Tibial nerve (tissue), 4 donors: ENCODE measurements at regions not wholly inside any gene's neighbourhood (a gene's known extent, or its start where the extent isn't known, plus 50 kb on each side); places are given as distances from the start of the nearest gene placed in this dataset.

ENCODE experiments used
- DNase-seq, 2 donors: peaks; one replicate each; pipeline ENCODE4 v3.0.0-alpha.2; 2019; ENCODE audit warnings: low spot score in 2 of 2
- H3K27ac ChIP-seq, 4 donors: fragments of 200-600 bp; sonication (generic) in 3 of 4; one replicate each; pipeline ENCODE4 v1.5.1; 2017 to 2019; ENCODE audit warnings: mild to moderate bottlenecking in 1 of 4
- H3K27me3 ChIP-seq, 2 donors: fragments of 200-600 bp; sonication (generic) in 1 of 2; one replicate each; pipeline versions ENCODE4 v1.5.1 to v1.6.0; 2017 to 2019
- H3K36me3 ChIP-seq, 3 donors: fragments of 200-600 bp; sonication (generic); one replicate each; pipeline ENCODE4 v1.5.1; 2018 to 2019
- H3K4me1 ChIP-seq, 4 donors: fragments of 200-600 bp; sonication (generic) in 3 of 4; one replicate each; pipeline ENCODE4 v1.5.1; 2017 to 2019
- H3K4me3 ChIP-seq, 4 donors: fragments of 200-600 bp; sonication (generic) in 3 of 4; one replicate each; pipeline ENCODE4 v1.5.1; 2017 to 2019; ENCODE audit warnings: mild to moderate bottlenecking in 1 of 4, moderate library complexity in 1 of 4
- H3K9me3 ChIP-seq, 4 donors: fragments of 200-600 bp; sonication (generic) in 3 of 4; one replicate each; pipeline ENCODE4 v1.5.1; 2017 to 2019
- EP300 ChIP-seq, 2 donors: sonication (generic); formaldehyde crosslinking; IDR thresholded peaks; one replicate each; pipeline ENCODE4 v1.6.1; 2017; ENCODE audit warnings: antibody characterized with exemption in 2 of 2, mild to moderate bottlenecking in 1 of 2
- POLR2A ChIP-seq, 2 donors: fragments of 450-650 bp; IDR thresholded peaks; one replicate each; pipeline ENCODE4 v1.6.1; 2017; ENCODE audit warnings: antibody characterized with exemption in 2 of 2, mild to moderate bottlenecking in 2 of 2, moderate library complexity in 2 of 2
- WGBS, 2 donors: methylation state at CpG; one replicate each; pipeline ENCODE4 v1.1.5; 2018; 5-methylcytosine and 5-hydroxymethylcytosine counted together
- TF ChIP-seq, protein P1 (sequence below), 5 experiments: fragments of 200-600 bp in 3 of 5; fragments of 450-650 bp in 2 of 5; sonication (generic) in 3 of 5; IDR thresholded peaks; one replicate each; pipeline ENCODE4 v1.5.1; 2016 to 2019; ENCODE audit warnings: antibody characterized with exemption in 5 of 5, mild to moderate bottlenecking in 3 of 5, moderate library complexity in 2 of 5

DNA sequence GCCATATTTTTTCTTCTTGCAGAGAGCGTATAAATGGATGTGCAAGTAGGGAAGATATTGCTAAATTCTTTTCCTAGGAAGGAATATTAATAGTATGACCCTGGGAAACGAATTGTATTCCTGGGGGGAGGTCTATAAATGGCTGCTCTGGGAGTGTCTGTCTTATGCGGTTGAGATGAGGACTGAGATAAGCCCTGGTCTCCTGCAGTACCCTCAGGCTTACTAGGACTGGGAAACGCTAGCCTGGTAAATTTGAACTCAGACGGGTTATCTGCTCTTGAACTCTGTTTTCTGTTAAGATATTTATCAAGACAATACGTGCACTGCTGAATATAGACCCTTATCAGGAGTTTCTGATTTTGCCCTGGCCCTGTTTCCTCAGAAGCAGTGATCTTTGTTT is 1126.4 kb upstream of the C9orf72 start:
- no peaks in the 10 kb centered on the region for H3K27me3 ChIP-seq
- TF ChIP-seq EP300 (IDR thresholded peaks at IDR 0.05) (no peak), POLR2A (IDR thresholded peaks at IDR 0.05) (no peak)
- TF ChIP-seq, protein P1, sequence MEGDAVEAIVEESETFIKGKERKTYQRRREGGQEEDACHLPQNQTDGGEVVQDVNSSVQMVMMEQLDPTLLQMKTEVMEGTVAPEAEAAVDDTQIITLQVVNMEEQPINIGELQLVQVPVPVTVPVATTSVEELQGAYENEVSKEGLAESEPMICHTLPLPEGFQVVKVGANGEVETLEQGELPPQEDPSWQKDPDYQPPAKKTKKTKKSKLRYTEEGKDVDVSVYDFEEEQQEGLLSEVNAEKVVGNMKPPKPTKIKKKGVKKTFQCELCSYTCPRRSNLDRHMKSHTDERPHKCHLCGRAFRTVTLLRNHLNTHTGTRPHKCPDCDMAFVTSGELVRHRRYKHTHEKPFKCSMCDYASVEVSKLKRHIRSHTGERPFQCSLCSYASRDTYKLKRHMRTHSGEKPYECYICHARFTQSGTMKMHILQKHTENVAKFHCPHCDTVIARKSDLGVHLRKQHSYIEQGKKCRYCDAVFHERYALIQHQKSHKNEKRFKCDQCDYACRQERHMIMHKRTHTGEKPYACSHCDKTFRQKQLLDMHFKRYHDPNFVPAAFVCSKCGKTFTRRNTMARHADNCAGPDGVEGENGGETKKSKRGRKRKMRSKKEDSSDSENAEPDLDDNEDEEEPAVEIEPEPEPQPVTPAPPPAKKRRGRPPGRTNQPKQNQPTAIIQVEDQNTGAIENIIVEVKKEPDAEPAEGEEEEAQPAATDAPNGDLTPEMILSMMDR (IDR thresholded peaks at IDR 0.05): no peak
- no peaks in the 10 kb centered on the region for H3K4me1 ChIP-seq
- no peak for DNase-seq
- H3K27ac ChIP-seq: no peak overlapping the region
- no peak overlapping the region for H3K4me3 ChIP-seq
- H3K9me3 ChIP-seq: peaks cover 0 to 21% (median 0%) of the 10 kb centered on the region in 4 donors
- WGBS, 2 donors: 82 to 85% methylated on average over 6 of the region's 6 CpGs
- H3K36me3 ChIP-seq: no peaks in the 10 kb centered on the region

DNA sequence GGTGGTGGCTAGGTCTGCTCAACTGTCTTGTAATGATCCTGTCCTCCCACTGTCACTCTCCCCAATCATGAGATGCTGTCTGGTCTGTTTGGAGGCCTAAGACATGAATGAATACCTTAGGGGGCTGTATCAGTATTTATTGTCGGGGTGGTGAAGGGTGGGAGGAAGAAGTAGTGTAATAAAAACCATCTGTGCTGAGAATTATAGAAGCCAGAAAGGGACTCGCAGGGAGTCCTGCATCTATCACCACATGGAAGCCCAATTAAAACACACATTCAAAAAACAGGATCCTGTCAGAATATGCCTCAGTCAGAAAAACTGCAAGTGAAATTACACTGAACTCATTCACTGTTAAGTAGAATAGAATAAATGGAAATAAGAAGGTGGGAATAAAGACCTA is 1134.3 kb upstream of the C9orf72 start:
- DNase-seq: no peak
- Histone ChIP-seq H3K9me3 (peaks cover 0 to 4% (median 0%) of the 10 kb centered on the region in 4 donors), H3K27ac (no peak overlapping the region), H3K27me3 (no peaks in the 10 kb centered on the region), H3K4me3 (no peak overlapping the region), H3K4me1 (no peaks in the 10 kb centered on the region), H3K36me3 (no peaks in the 10 kb centered on the region)
- WGBS, 2 donors: 19 to 25% methylated on average over 2 of the region's 2 CpGs
- TF ChIP-seq EP300 (IDR thresholded peaks at IDR 0.05): no peak
- no peak for TF ChIP-seq POLR2A (IDR thresholded peaks at IDR 0.05)
- TF ChIP-seq, protein P1 (IDR thresholded peaks at IDR 0.05): no peak

DNA sequence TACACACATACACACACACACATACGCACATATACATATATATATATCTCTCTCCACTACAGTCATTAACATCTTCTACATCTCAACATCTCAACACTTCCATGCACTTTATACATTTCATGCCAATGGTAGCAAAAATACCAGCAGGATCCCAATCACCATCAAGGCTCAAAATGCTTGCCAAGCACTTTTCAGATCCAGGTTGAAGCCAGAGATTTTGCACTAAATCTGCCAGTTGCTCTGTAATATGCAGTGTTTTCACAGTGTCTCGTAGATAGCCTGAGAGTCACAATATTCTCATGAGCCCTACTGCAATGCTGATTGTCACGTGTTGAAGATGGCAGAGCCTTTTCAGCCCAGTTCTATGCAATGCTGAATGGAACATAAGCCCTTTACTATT is 1140.9 kb upstream of the C9orf72 start:
- Histone ChIP-seq H3K4me3 (no peak overlapping the region), H3K4me1 (no peaks in the 10 kb centered on the region), H3K27me3 (no peaks in the 10 kb centered on the region), H3K36me3 (no peaks in the 10 kb centered on the region), H3K9me3 (no peaks in the 10 kb centered on the region), H3K27ac (no peak overlapping the region)
- DNase-seq: no peak
- WGBS, 2 donors: 74 to 85% methylated on average over 3 of the region's 3 CpGs
- TF ChIP-seq, protein P1 (IDR thresholded peaks at IDR 0.05): no peak
- TF ChIP-seq POLR2A (IDR thresholded peaks at IDR 0.05) (no peak), EP300 (IDR thresholded peaks at IDR 0.05) (no peak)

DNA sequence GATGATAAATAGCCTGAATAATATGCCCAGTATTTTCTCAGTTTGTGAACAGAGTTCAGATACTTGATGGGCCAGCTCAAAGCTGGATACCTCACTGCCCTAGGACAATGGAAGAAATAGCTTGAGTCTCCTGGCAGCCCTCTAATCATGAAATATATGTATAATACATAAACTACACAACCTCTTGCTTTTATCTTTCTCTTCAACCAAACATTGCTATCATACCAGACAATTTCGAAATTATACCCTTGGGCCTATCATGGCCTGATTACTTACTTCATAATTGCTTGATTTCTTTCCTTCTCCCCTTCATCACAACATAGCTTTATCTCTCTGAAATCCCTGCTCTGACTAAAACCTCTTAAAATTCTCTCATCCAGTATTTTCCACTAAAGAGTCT is 1144.9 kb upstream of the C9orf72 start:
- no peaks in the 10 kb centered on the region for H3K36me3 ChIP-seq
- WGBS, 2 donors: 62 to 64% methylated on average over 1 of the region's 1 CpG
- H3K27ac ChIP-seq: no peak overlapping the region
- no peaks in the 10 kb centered on the region for H3K9me3 ChIP-seq
- DNase-seq: no peak
- no peak overlapping the region for H3K4me3 ChIP-seq
- no peaks in the 10 kb centered on the region for H3K27me3 ChIP-seq
- no peak for TF ChIP-seq POLR2A (IDR thresholded peaks at IDR 0.05)
- TF ChIP-seq, protein P1 (IDR thresholded peaks at IDR 0.05): no peak
- TF ChIP-seq EP300 (IDR thresholded peaks at IDR 0.05): no peak
- no peaks in the 10 kb centered on the region for H3K4me1 ChIP-seq

DNA sequence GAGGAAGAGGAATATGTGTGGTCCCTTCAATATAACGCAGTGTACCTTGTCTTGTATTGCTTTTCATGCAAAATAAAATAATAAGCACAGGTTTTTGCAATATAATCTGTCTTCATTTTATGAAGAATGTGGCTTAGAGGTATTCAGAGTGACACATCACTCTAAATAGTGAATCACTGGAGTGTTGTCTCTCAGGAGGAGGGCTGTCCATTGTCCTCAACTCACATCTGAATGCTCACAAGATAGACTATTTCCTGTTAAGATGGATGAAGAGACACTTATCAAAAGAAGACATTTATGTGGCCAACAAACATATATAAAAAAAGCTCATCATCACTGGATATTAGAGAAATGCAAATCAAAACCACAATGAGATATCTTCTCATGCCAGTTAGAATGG is 1147.5 kb upstream of the C9orf72 start:
- TF ChIP-seq, protein P1 (IDR thresholded peaks at IDR 0.05): no peak
- no peak for TF ChIP-seq EP300 (IDR thresholded peaks at IDR 0.05)
- TF ChIP-seq POLR2A (IDR thresholded peaks at IDR 0.05): no peak
- no peaks in the 10 kb centered on the region for H3K36me3 ChIP-seq
- H3K9me3 ChIP-seq: no peaks in the 10 kb centered on the region
- H3K27me3 ChIP-seq: no peaks in the 10 kb centered on the region
- H3K4me1 ChIP-seq: no peaks in the 10 kb centered on the region
- H3K27ac ChIP-seq: no peak overlapping the region
- no peak overlapping the region for H3K4me3 ChIP-seq
- WGBS, 2 donors: 93% methylated on average over 1 of the region's 1 CpG
- no peak for DNase-seq
